Right cardiac atrium (tissue), 5 donors: ENCODE measurements at regions not wholly inside any gene's neighbourhood (a gene's known extent, or its start where the extent isn't known, plus 50 kb on each side); places are given as distances from the start of the nearest gene placed in this dataset.

Experiments
- ATAC-seq, 2 donors: fragments of 200-7000 bp; cut with Tn5 transposase; one replicate each; pipeline versions ENCODE4 v1.8.0 to v1.9.1; 2020; ENCODE audit warnings: moderate library complexity in 2 of 2, mild to moderate bottlenecking in 1 of 2
- DNase-seq, 3 donors: peaks; one replicate each; pipeline ENCODE4 v3.0.0-alpha.2; 2020
- H3K27ac ChIP-seq: one replicate; pipeline ENCODE4 v1.5.1; 2013; ENCODE audit warnings: mild to moderate bottlenecking, low read length, control low read depth, moderate library complexity
- H3K27me3 ChIP-seq: one replicate; pipeline ENCODE4 v1.6.1; 2013; ENCODE audit not compliant: control insufficient read depth, insufficient read depth
- H3K4me1 ChIP-seq: one replicate; pipeline ENCODE4 v1.6.1; 2013; ENCODE audit warnings: low read length; ENCODE audit not compliant: control insufficient read depth, insufficient read depth
- H3K4me3 ChIP-seq: one replicate; pipeline ENCODE4 v1.5.1; 2013; ENCODE audit warnings: low read length, control low read depth
- H3K9me3 ChIP-seq: one replicate; pipeline ENCODE4 v1.6.1; 2013; ENCODE audit warnings: low read length; ENCODE audit not compliant: control insufficient read depth
- WGBS: extraction: QIAGEN DNeasy Blood & Tissue Kit; methylation state at CpG from one replicate; pipeline ENCODE4 v1.1.7; 2013; 5-methylcytosine and 5-hydroxymethylcytosine counted together
- intact Hi-C, 4 donors: fragments of 100-400 bp; cut with DNase I; formaldehyde crosslinking; loops; one replicate each; pipeline versions ENCODE4 v1.11.0 to v1.14.0; 2022 to 2023
- donor health status: healthy with polysubstance abuse.
- donor health status: DM: no; HTN: yes; CAD: no.
- donor health status: DM: no; HTN: no; CAD: no.
- donor health status: DM: no; HTN: yes; CAD: no; lungs with severe emphysema.
- donor health status: DM: yes; HTN: yes; CAD: no.

- DNase-seq (no peak), ATAC-seq (no peak)
- Histone ChIP-seq H3K4me1 (no peaks in the 10 kb centered on the region), H3K27ac (no peak overlapping the region), H3K9me3 (no peaks in the 10 kb centered on the region), H3K4me3 (no peak overlapping the region), H3K27me3 (no peaks in the 10 kb centered on the region)
- intact Hi-C loops, result no loop called here
Observed at GRCh38 chr5:145104106-145104505, 731.0 kb downstream of the PRELID2 start.

- DNase-seq (no peak), ATAC-seq (no peak)
- Histone ChIP-seq H3K4me1 (no peaks in the 10 kb centered on the region), H3K4me3 (no peak overlapping the region), H3K27ac (no peak overlapping the region), H3K27me3 (no peaks in the 10 kb centered on the region), H3K9me3 (no peaks in the 10 kb centered on the region)
- intact Hi-C loops, result no loop called here
- WGBS, result 87% methylated on average over 3 of the region's 3 CpGs
Observed at GRCh38 chr5:145101246-145101645, 733.9 kb downstream of the PRELID2 start.

- WGBS, result 96% methylated on average over 1 of the region's 1 CpG
- Histone ChIP-seq H3K27ac (no peak overlapping the region), H3K27me3 (no peaks in the 10 kb centered on the region), H3K4me1 (no peaks in the 10 kb centered on the region), H3K9me3 (no peaks in the 10 kb centered on the region), H3K4me3 (no peak overlapping the region)
- no peak for DNase-seq
- intact Hi-C loops, result no loop called here
- ATAC-seq, result no peak
Observed at GRCh38 chr5:145090115-145090514, 745.0 kb downstream of the PRELID2 start.

- ATAC-seq (no peak), DNase-seq (no peak)
- WGBS, result 90% methylated on average over 2 of the region's 2 CpGs
- Histone ChIP-seq H3K4me1 (no peaks in the 10 kb centered on the region), H3K27ac (no peak overlapping the region), H3K4me3 (no peak overlapping the region), H3K9me3 (no peaks in the 10 kb centered on the region), H3K27me3 (no peaks in the 10 kb centered on the region)
- intact Hi-C loops, result no loop called here
Observed at GRCh38 chr5:145084834-145085233, 750.3 kb downstream of the PRELID2 start.

GRCh38 chr5:145077028-145077427 lies 758.1 kb downstream of the PRELID2 start:
- intact Hi-C loops, result no loop called here
- 83% methylated on average over 6 of the region's 6 CpGs for WGBS
- Histone ChIP-seq H3K27ac (no peak overlapping the region), H3K27me3 (no peaks in the 10 kb centered on the region), H3K9me3 (no peaks in the 10 kb centered on the region), H3K4me3 (no peak overlapping the region), H3K4me1 (no peaks in the 10 kb centered on the region)
- DNase-seq (no peak), ATAC-seq (no peak)

GRCh38 chr5:145076040-145076439 lies 759.1 kb downstream of the PRELID2 start:
- intact Hi-C loops, result no loop called here
- H3K4me3 ChIP-seq, result no peak overlapping the region

GRCh38 chr5:145072889-145073288 lies 762.3 kb downstream of the PRELID2 start:
- 36% methylated on average over 1 of the region's 1 CpG for WGBS
- Histone ChIP-seq H3K4me3 (no peak overlapping the region), H3K27ac (no peak overlapping the region), H3K27me3 (no peaks in the 10 kb centered on the region), H3K4me1 (no peaks in the 10 kb centered on the region), H3K9me3 (no peaks in the 10 kb centered on the region)
- intact Hi-C loops, result no loop called here
- DNase-seq (no peak), ATAC-seq (no peak)

More at GRCh38 chr5:145076040-145076439, 759.1 kb downstream of the PRELID2 start:
- DNase-seq (no peak), ATAC-seq (no peak)
- Histone ChIP-seq H3K9me3 (no peaks in the 10 kb centered on the region), H3K27ac (no peak overlapping the region), H3K4me1 (no peaks in the 10 kb centered on the region), H3K27me3 (no peaks in the 10 kb centered on the region)

GRCh38 chr5:145068721-145069120 lies 766.4 kb downstream of the PRELID2 start:
- Histone ChIP-seq H3K27me3 (no peaks in the 10 kb centered on the region), H3K4me3 (no peak overlapping the region), H3K4me1 (no peaks in the 10 kb centered on the region), H3K9me3 (no peaks in the 10 kb centered on the region), H3K27ac (no peak overlapping the region)
- intact Hi-C loops, result no loop called here
- no peak for DNase-seq
- no peak for ATAC-seq
- WGBS, result 60% methylated on average over 3 of the region's 3 CpGs

- no peak for DNase-seq
- Histone ChIP-seq H3K9me3 (no peaks in the 10 kb centered on the region), H3K27ac (no peak overlapping the region), H3K27me3 (no peaks in the 10 kb centered on the region), H3K4me3 (no peak overlapping the region), H3K4me1 (no peaks in the 10 kb centered on the region)
- ATAC-seq, result no peak
- WGBS, result 72% methylated on average over 6 of the region's 6 CpGs
- intact Hi-C loops, result no loop called here
Observed at GRCh38 chr5:145062280-145063062, 772.7 kb downstream of the PRELID2 start.

- intact Hi-C loops, result loop anchor here in 1 of 4 donors (10.0 kb wide), 1 partner anchor 832 kb away; no protein-coding TSS in a partner anchor
- 71% methylated on average over 5 of the region's 5 CpGs for WGBS
- DNase-seq, result no peak
- H3K4me1 ChIP-seq, result no peaks in the 10 kb centered on the region
- H3K27ac ChIP-seq, result no peak overlapping the region
- H3K27me3 ChIP-seq, result no peaks in the 10 kb centered on the region
- H3K9me3 ChIP-seq, result no peaks in the 10 kb centered on the region
- no peak overlapping the region for H3K4me3 ChIP-seq
- no peak for ATAC-seq
Observed at GRCh38 chr5:145056800-145057199, 778.3 kb downstream of the PRELID2 start.

- H3K4me1 ChIP-seq, result no peaks in the 10 kb centered on the region
- intact Hi-C loops, result loop anchor here in 1 of 4 donors (10.0 kb wide), 1 partner anchor 825 kb away; no protein-coding TSS in a partner anchor
- H3K4me3 ChIP-seq, result no peak overlapping the region
- 51% methylated on average over 1 of the region's 1 CpG for WGBS
- no peak for DNase-seq
- no peaks in the 10 kb centered on the region for H3K27me3 ChIP-seq
- H3K27ac ChIP-seq, result no peak overlapping the region
- ATAC-seq, result no peak
- H3K9me3 ChIP-seq, result no peaks in the 10 kb centered on the region
Observed at GRCh38 chr5:145050181-145050580, 785.0 kb downstream of the PRELID2 start.

GRCh38 chr5:145044970-145045369 lies 790.2 kb downstream of the PRELID2 start:
- ATAC-seq (no peak), DNase-seq (no peak)
- Histone ChIP-seq H3K27ac (no peak overlapping the region), H3K4me3 (no peak overlapping the region), H3K27me3 (no peaks in the 10 kb centered on the region), H3K9me3 (no peaks in the 10 kb centered on the region), H3K4me1 (no peaks in the 10 kb centered on the region)
- intact Hi-C loops, result no loop called here
- WGBS, result 82% methylated on average over 1 of the region's 1 CpG
